ENCODE measurements at regions not wholly inside any gene's neighbourhood (a gene's known extent, or its start where the extent isn't known, plus 50 kb on each side); places are given as distances from the start of the nearest gene placed in this dataset.

DNA sequence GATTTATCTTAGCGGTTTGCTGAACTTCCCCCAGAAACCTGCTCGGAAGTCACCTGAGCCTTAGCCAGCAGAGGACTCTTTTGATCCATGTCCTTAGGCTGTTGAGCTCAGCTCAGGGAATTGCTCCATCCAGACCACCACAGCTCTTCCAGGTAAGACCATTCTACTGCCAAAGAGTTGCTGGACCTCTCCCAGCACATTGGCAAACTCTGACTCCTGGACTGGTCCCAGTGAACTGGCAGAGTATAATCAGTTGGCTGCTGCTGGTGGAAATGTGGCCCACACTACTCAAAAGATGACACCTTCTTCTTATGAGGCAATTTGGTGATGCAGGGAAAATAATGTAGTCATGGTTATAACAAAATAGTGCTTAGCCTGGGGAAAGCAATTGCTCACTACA, 308.8 kb upstream of the FIGN start:
- no peak for DNase-seq (ENCODE audit: low read depth in 2 of 3, low spot score in 2 of 3)

DNA sequence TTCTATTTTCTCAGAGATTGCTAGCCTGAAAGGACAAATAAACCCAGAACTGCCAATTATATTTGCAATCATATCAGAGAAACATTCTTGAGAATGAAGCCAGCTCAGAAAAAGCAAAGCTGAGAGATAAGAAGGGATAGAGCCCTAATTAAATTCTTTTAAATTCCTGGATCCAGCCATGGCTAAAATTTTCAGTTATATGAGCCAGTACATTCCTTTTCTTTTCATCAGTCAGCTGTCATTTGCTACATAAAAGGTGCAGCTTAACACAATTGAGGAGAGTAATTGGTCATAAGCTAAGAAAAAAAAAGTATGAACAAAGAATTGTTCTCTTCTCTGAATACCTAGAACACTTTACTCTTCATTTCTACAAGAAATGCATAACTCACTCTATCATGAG, 303.5 kb upstream of the FIGN start:
- no peak for DNase-seq (ENCODE audit: low read depth in 2 of 3, low spot score in 2 of 3)

DNA sequence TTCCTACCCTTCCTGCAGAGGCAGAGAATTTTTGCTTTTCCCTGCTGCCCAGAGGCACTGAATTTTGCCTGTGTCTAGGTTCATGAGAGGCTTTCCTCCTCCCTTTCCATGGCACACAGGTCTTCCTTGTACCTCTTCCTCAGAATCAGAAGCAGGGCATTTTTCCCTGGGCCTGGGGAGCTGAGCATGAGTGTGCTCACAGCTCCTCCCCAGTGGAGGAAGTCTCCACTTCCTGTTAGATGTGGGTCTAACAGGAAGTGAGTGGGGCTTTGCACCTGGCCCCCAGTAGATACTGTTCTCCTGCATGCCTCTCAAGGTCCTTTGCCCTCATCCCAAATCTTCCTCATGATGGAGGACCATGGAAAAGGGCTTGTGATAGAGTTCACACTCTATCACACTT, 297.2 kb upstream of the FIGN start:
- DNase-seq (ENCODE audit: low read depth in 2 of 3, low spot score in 2 of 3), result no peak

DNA sequence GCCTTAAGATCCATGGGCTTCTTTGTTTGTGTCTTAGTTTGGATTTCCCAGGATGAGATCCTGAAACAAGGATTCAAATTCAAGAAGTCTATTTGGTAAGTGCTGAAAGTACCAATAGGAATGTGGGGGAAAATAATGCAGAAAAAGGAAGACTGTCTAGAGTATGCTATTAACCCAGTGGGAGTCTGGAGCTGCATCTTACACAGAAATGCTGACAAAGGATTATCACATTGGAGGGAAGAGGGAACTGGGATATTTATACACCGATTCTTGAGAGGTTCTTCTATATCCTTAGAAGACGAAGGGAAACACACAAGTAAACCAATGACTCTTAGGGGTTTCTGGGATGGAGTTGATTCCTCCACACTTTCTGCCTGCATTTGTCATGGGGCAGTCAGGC, 294.8 kb upstream of the FIGN start:
- DNase-seq (ENCODE audit: low read depth in 2 of 3, low spot score in 2 of 3), result no peak

DNA sequence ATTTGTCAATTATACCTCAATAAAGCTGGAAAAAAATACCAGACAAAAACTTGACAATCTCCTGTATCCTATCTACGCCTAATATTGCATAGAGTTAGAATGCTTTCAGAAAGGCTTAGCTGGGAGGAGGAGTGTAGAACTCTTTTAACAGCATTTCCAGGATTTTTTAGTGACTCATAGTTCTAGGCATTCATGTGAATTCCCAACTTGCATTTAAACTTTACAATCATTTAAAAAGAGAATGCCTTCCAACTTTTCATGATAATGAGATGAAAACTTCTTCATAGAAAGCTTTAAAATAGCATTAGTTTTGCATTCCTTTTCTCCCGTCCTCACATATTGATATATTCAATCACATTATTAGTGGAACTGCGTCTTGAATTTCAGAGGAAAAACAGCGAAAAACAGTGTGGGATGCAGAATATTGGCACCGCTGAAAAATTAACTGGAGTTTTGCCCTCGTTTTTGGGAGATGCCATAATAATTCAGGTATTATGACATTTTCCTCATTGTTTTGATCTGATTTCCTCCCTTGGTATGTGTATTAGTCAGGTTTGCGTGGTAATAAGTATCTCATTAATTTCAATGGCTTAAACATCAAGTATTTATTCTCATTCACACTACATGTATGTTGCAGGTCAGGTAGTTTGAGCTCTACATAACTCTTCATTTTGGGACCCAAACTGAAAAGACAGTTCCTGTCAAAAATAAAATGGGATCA, 293.2 kb upstream of the FIGN start:
- DNase-seq (ENCODE audit: low read depth in 2 of 3, low spot score in 2 of 3), result no peak

DNA sequence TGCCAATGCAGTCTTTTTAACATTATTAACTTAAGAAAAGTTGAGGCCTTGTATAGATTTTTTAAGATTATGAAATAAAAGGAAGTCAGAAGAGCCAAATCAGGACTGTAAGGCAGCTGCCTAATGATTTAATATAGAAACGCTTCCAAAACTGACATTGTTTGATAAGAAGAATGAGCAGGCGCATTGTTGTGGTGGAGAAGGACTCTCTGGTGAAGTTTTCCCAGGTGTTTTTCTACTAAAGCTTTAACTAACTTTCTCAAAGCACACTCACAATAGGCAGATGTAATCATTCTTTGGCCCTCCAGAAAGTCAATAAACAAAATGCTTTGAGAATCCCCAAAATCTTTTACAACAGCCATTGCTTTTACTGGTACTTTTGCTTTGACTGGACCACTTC, 288.6 kb upstream of the FIGN start:
- DNase-seq (ENCODE audit: low read depth in 2 of 3, low spot score in 2 of 3), result no peak

DNA sequence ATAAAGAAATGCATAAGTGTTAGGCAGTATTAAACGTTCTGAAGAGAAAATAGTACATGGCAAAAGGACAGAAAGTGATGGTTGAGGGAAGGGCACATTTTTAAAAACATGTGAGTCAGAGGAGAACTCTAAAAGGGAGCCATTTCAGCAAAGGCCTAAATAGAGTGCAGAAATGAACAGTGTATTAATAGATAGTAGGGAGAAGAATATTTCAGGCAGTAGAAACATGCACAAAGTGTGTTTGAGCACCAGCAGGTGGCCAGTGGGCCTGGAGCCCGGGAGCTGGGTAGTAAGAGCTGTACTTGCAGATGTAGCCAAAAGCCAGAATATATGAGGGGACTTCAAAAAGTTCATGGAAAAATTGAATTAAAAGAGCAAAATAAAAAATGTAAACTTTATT, 288.1 kb upstream of the FIGN start:
- DNase-seq (ENCODE audit: low read depth in 2 of 3, low spot score in 2 of 3), result no peak

DNA sequence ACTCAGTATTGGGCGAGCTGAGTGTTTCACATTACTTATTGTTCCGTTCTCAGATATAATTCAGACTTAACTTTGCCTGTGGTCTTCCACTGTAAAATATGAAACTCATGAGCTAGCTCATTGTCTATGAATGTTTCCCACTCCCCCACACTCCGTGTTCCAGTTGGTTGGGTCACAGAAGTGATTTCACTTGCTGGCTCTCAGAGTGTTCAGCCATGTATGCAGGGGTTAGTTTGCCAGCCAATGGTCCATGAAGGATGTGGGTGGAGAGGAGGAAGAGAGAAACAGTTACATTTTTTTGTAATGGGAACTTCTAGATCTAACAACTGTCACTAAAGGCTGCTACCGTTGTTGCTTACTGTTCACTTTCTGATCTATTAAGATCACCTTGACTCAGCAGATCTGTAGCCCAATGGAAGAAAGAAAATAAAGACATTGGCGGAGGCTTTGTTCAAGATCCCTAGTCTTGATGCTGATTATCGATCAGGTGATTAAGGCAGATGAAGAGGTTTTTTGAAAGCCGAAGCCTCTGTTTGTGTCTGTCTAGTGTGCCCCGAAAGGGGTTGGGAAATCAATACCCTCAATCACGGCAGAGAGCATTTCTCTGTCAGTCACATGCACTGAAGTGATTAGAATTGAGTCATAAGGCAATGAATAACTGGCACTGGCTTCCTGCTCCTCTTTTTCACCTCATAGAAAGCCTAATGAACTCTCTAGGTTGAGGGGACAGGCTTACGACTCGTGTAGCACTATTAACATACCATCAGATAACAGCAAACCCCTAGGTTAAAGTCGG, 279.7 kb upstream of the FIGN start:
- DNase-seq (ENCODE audit: low read depth in 2 of 3, low spot score in 2 of 3), result no peak

DNA sequence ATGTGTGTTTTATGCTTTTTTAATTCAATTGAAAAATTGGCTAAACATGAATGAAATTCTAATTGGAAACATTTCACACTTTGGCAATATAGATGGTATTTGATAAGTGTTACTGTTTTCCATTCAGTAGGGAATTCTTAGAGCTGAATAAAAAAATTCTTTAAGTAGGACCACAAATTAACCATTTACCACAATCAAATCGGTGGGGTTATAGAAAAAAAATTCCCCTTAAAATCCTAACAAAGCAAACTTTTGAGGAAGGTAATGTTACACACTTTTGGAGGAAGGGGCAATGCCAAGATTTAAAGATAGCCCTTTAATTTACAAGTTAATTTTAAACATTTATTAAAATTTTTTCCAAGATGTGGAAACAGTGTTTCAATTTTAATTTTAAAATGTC, 279.0 kb upstream of the FIGN start:
- DNase-seq (ENCODE audit: low read depth in 2 of 3, low spot score in 2 of 3), result no peak

DNA sequence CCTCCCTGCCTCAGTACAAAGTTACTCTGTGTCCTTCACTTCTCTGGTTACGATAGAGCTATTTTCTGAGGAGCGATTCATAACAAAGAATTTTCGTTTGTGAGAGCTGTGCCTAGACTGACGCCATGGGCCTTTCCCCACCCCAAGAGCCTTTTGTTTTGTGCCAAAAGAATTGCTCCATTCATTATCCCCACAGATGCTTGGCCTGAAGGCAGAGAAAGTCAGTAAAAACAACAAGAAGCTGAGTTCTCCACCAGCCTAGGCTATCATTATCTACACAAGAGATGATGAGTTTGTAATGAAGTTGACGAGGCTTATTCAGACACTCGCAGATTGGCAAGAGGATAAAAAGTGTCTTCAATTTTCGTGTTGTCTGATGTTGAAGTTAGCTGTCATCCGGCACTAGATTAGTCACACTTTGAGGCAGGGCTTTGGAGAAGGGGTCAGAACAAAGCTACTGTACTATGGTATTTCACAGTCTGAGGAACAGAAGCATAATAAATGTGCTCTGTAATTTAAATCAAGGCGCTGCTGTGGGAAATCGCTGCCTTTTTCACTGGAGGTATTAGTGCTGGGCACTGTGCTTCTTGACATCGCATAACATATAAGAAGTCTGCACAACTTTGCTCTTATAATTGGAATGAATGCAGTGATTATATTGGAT, 278.4 kb upstream of the FIGN start:
- no peak for DNase-seq (ENCODE audit: low read depth in 2 of 3, low spot score in 2 of 3)

DNA sequence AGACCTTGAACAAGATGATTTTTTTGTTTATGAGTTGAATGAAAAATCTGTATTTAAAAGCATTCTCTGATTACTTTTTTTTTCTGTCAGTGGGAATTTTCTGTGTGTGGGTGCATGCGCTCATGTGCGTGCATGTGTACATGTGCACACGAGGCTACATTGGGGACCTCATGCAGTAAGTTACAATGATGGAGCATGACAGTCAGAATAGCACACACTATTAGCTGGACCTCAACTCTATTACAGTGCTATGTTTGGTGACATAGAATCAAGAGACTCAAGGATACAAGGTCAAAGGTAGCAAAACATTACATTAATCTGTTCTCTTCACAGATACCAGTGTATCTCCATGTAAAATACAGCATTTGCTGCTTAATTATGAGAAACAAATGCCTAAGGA, 276.8 kb upstream of the FIGN start:
- no peak for DNase-seq (ENCODE audit: low read depth in 2 of 3, low spot score in 2 of 3)

DNA sequence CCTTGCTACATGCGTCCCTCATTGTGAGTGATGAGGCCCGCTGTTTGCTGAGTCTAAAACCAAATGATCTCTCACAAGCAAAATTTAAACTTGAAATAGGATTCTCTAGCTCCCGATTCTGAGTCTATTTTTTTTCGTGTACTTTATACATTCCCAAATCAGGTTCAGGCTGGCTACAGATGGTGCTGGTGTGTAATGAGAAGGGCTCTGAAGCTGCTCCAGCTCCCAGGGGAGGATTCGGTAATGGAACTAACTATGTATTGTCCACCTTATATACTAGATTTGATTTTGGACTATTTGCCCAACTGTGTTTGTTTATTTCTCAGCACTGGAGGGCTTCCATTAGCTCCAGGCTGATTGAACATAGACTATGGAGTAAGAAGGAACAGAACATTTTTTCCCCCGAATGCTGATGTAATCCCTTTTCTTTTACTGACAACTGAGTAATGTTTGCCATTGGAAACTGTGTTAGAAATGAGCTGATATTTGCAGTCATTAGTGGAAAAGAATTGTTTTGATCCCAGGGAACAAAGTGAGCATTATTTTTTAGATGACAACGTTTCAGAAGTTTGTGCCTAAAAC, 274.0 kb upstream of the FIGN start:
- DNase-seq (ENCODE audit: low read depth in 2 of 3, low spot score in 2 of 3), result no peak

DNA sequence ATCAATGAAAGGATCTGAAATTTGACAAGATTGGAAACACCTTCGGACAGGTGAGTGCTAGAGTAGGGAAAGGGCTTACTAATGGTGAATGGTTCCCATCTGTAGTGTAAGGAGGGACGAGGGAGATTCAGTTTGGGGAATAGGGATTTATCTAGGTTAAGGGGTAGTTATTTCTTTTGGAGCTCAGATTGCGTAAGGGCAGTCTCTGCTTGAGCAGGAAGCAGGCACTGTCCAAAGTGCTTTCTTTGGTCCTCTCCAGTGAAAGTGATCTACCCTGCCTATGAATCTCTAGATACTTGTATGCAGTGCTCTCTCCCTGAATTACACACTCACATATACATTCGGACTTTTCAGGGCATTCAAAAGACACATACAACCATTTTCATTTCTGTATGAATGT, 272.9 kb upstream of the FIGN start:
- no peak for DNase-seq (ENCODE audit: low read depth in 2 of 3, low spot score in 2 of 3)

DNA sequence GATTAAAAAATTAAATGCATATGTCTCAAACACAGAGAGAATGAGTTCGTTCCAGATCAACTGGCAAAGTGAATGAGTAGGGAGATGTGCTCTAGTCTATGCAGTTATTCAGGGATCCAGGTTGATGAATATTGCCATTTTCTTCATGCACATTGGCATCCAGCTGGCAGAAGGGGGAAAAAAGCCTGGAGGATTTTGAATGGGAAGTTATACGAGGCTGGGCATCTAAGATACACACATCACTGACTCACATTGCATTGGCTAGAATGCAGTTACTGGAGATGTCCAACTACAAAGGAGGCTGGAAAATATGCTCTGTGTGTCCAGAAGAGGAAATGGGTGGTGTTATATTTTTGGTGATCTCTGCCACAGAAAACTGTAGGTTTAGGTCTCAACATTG, 270.9 kb upstream of the FIGN start:
- DNase-seq (ENCODE audit: low read depth in 2 of 3, low spot score in 2 of 3), result no peak

DNA sequence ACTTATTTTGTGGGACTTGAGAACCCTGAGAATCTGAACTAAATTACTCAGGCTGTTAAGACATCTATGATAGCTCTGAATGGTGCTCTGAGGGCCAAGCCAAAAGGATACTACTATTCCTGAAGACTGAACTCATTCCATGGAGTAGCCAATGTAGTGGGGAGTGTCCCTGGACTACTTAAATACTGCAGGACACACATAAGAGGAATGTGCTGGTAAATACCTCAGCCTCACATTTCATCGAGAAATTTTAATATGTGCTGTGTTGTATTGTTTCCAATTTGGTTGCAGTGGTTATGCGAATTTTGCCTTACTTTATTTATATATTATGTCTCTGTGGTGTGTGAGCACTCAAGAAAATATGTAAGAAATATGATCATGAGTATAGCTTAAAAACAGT, 264.4 kb upstream of the FIGN start:
- no peak for DNase-seq (ENCODE audit: low read depth in 2 of 3, low spot score in 2 of 3)

DNA sequence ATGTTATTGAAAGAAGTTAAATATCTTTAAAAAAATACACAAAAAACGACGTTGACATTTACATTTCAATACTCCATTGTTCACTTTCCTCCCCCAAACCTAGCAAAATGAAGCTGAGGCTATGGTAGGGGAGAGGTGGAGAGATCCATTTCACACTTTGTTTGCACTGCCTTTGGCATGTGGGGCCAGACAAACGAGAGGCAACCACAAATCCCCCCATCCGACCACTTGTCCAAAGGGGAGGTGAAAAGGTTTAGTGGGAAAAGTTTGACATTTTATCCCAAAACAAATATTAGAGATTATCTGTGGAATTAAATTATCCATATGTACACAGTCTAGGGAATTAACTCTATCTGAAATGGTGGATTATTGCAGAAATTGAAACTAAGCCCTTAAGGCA, 261.7 kb upstream of the FIGN start:
- DNase-seq (ENCODE audit: low read depth in 2 of 3, low spot score in 2 of 3), result no peak

DNA sequence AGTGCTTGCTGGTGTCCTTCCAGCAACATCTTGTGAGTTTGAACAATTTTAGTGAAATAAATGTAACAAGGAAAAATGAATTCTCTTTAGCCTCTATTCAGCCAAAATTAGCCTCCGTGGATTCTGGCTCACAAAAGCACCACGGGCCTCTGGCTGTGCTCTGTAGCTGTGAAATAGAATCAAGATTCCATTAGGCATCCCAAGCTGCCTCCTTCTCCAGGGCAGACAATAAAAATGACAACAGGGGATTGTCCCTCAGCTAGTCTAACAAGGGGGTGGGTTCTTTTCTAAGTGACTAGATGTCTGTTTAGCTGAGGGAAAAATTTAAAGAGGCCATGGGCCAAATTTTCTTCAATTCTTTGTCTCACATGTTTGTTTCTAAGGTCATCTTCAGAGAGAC, 254.7 kb upstream of the FIGN start:
- no peak for DNase-seq (ENCODE audit: low read depth in 2 of 3, low spot score in 2 of 3)

DNA sequence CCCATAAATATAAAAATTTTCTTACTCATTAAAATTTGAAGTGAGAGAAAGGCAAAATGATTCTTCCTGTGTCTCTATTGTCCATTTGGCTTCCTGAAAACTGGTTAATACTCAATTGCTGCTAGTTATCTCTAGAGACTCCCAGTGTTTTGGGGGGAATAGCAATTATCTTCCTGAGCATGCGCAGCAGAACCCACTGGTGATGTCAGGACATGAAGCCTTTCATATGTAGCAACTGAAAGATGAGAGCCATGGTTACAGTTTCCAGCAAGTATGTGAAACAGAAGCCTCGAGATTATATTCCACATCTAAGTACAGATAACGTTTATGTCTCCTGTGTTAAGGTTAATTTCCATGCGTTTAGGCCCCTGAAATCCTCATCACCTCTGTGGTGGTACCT, 254.3 kb upstream of the FIGN start:
- DNase-seq (ENCODE audit: low read depth in 2 of 3, low spot score in 2 of 3), result no peak

DNA sequence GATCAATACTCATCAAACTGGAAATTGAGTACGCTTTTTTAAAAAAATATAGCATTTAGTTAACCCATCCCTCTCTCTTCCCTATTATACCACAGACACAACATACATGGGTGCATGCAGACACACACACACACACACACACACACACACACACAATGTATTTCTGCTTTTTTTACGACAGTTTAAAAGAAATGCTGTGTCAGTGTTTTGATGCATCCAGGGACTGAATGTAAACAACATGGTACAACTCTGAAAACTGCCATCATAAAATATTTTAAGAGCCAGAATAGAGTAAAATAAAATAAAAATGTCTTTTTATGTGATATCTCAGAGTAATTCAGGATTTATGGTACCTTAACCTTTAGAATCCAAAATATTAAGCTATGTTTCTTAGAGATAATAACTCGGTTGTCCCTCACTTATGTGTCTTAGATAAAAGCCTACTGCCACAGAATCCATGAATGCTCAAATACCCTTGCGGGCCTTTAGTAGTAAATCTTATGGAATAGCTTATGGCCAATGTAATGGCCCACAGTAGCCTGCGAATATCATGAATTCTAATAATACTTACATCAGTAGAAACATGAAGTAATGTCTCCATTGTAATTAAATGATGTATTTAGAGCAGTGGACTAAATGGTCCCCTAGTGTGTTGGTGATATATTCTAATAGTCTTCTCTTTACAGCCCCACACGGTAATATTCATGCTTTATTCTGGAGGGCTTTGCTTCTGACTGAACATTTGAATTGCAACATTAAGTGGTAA, 251.6 kb upstream of the FIGN start:
- no peak for DNase-seq (ENCODE audit: low read depth in 2 of 3, low spot score in 2 of 3)

DNA sequence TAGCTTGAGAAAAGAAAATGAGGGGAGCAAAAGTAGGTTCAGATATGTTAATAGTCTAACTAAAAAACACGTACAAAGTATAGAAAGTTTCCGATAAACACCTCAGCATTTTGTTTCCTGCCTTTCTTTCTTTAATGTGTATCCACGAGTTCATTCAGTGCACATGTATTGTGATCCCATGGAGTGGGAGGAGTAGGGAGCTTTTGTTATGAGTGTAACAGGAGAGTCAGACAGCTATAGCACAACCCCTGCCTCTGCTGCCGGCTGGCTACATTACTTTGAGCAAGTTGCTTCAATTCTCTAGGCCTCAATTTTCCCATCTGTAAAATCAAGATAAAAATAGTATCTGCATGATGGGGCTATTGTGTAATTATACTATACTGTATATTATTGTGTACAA, 249.2 kb upstream of the FIGN start:
- DNase-seq (ENCODE audit: low read depth in 2 of 3, low spot score in 2 of 3), result no peak

DNA sequence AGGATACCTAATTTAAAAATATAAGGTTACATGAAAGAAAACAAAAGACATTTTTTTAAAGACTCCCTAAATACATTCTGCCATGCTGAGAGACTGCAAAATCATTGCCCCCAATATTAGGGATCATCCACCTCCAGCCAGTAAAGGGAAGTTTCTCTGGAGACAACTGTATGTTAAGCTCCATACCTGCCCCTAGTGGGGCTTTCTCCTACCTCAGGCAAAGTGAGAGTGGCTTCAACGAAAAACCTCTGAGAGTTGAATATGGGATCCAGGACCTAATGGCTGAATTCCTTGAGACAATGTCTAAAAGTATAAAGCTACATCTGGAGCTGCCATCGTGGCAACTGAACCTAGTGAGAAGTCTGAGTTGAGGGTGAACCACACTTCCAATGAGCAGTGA, 248.1 kb upstream of the FIGN start:
- DNase-seq (ENCODE audit: low read depth in 2 of 3, low spot score in 2 of 3), result no peak
